ENCODE measurements at regions not wholly inside any gene's neighbourhood (a gene's known extent, or its start where the extent isn't known, plus 50 kb on each side); places are given as distances from the start of the nearest gene placed in this dataset.

DNA sequence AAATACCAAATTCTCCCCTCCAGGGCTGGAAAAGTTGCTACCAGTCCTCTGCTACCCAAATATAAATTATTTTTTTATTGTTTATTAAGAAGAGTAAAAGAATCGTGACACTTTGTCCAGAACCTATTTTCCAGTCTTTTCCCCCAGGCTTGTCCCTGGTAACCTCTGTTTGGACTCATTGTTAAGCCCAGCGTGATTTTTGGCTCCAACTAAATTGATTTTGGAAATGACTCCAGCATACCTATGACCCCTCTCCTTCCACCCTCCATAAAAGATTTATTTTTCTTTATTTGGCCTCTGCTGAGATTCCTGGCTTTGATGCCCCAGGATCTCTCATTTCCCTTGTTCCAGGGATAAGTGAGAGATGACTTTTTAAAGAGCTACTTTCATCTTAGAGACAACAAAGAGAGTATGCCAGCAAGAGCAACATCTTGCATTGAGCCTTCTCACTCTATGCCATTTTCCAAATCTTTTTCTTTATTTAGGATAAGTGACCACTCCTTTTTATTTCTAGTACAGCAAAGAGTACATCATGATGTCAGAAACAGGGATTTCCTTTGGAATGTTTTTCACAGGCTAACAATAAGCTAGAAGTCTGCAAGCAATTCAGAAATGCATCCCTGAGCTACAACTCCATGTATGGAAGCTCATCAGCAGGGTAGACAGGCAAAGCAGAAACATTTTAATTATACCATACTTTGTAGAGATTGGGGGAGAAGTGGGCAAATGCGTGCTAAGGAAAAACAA is 75.8 kb downstream of the DAD1 start:
- no peak overlapping the region for H3K4me3 ChIP-seq (ENCODE audit: low read depth, low read length)
- TF ChIP-seq, protein P1, sequence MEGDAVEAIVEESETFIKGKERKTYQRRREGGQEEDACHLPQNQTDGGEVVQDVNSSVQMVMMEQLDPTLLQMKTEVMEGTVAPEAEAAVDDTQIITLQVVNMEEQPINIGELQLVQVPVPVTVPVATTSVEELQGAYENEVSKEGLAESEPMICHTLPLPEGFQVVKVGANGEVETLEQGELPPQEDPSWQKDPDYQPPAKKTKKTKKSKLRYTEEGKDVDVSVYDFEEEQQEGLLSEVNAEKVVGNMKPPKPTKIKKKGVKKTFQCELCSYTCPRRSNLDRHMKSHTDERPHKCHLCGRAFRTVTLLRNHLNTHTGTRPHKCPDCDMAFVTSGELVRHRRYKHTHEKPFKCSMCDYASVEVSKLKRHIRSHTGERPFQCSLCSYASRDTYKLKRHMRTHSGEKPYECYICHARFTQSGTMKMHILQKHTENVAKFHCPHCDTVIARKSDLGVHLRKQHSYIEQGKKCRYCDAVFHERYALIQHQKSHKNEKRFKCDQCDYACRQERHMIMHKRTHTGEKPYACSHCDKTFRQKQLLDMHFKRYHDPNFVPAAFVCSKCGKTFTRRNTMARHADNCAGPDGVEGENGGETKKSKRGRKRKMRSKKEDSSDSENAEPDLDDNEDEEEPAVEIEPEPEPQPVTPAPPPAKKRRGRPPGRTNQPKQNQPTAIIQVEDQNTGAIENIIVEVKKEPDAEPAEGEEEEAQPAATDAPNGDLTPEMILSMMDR (IDR thresholded peaks at IDR 0.05; ENCODE audit: low read depth, low read length, missing control alignments) = no peak
- no peak for DNase-seq (ENCODE audit: low read depth)

DNA sequence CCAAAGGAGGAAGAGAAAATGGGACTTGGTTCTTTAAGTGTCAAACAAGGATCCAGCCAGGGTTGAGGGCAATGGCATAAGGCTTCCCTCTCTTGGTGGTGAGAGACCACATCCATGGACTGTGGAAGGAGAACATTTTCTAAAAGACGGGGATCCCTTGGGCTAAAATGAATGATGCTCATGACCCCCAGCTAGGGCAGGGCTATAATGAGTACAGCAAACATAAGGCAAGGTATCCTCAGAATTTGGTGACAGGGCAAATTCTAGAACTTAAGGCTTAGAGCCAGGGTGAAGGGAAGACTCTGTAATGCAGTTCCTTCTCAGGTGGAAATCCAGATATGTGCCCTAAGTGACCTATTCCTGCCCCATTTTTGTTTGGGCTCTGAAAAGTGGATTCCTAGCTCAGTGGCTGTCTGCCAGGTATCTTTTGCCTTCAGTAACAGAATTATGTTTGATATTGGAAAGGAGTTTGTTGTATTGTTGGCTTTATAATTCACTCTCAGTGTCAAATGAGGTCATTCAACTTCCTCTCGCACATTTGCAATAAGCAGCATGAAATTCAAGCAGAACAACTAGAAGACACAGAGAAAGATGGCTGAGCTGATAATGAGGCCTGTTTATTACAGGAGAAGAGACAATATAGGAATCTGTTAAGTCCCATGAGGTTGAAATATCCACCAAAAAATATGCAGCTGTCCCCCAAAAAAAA is 76.8 kb downstream of the DAD1 start:
- DNase-seq (ENCODE audit: low read depth) = no peak
- H3K4me3 ChIP-seq (ENCODE audit: low read depth, low read length) = no peak overlapping the region
- TF ChIP-seq, protein P1 (IDR thresholded peaks at IDR 0.05; ENCODE audit: low read depth, low read length, missing control alignments) = no peak

DNA sequence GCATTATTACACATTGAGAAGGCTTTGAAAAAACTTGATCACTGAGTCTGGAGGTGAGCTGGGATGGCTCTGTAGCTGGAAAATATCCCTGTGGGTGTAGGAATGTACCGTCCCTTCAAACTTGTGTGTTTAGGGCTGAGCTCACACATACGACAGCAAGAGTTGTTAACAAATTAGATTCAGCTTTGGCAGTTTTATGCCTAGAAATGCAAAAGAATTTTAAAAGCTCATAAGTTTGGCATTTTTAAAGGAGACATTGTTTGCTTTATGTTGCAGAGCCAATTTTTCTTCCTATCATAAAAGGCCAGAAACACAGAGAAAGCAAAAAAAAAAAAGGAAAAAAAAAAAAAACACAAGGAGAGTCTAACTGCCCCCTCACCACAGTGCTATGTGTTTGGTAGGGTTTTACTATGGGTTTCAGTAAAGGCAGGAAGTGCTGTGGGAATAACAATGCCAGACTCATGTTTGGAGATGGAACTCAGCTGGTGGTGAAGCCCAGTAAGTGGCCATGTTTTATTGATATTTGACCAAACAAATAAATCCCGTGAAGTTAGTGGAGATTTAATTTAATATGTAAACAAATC is 78.4 kb downstream of the DAD1 start:
- DNase-seq (ENCODE audit: low read depth) = no peak
- H3K4me3 ChIP-seq (ENCODE audit: low read depth, low read length) = peak overlapping the region; percentile 6; the same call in 1 of the 2 replicates
- TF ChIP-seq, protein P1 (IDR thresholded peaks at IDR 0.05; ENCODE audit: low read depth, low read length, missing control alignments) = no peak

DNA sequence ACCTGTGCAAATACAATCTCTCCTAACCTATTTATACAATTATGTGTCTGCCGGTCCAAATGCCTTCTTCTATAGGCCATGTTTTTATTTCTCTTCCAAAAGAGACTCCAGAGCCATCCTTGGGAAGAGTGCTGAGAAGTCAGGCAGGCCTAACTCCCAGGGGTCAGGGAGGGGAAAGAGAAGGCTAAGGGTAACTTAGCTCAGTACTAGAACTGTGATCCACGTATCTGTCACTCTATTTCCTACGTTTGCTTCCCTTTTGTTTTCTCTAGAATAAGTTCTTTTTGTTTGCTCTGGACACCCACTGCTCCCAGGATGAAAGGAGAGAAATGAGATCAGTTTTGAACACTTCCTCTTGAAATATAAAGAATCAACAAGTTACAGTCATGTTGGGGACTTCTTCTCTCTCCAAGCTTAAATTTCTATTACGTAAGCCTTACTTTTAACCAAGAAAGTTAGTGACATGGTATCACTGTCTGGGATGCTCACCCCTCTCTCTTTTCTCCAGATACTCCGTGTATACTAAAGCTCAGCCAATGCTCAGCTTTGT is 79.2 kb downstream of the DAD1 start:
- peak overlapping the region; percentile 6; the same call in 1 of the 2 replicates for H3K4me3 ChIP-seq (ENCODE audit: low read depth, low read length)
- DNase-seq (ENCODE audit: low read depth) = no peak
- TF ChIP-seq, protein P1 (IDR thresholded peaks at IDR 0.05; ENCODE audit: low read depth, low read length, missing control alignments) = no peak

DNA sequence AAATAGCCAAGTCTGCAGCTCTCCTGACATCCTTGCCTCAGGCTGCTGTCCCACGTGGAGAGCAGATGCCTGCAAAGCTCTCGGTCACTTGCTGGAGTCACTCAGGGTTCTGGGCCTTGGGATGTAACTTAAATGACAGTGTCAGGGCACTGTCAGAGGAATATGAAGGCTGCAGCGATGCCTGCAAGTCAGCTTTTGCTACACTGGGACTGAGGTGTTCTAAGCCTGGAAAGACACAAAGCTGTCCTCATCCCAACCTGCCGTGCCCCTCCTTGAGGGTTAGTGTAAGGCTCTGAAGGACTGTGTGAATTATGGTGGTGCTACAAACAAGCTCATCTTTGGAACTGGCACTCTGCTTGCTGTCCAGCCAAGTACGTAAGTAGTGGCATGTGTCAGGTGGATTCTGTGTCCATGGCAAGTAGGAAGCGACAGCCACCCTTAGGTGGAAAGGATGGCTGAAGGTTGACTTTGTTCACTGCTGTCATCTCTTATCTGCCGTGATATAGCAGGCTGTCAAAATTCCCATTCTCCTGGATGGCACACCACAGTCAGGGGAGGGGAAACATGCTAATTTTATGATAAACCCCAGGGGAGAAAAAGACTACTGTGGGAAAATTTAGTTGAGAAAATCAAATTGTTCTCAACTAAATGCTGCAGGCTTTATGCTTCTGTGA is 79.9 kb downstream of the DAD1 start:
- DNase-seq (ENCODE audit: low read depth) = no peak
- TF ChIP-seq, protein P1 (IDR thresholded peaks at IDR 0.05; ENCODE audit: low read depth, low read length, missing control alignments) = no peak
- H3K4me3 ChIP-seq (ENCODE audit: low read depth, low read length) = peak overlapping the region; percentile 6

DNA sequence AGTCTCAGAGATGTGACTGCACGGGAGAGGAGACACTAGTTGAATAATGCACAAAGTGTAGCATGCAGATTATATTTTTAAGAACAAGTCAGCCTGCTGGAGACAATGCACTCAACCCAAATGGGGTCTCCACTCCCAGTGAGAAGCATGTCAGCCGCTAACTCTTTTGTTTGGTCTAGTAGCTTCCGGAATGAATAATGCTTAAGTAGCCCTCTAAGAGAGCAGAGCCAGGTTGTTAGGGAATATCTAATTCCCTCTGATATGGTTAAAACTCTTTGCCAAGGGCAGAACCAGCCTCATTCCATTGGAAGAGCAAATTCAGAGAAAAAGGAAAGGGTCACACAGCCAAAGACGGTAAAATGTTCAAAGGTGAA is 80.4 kb downstream of the DAD1 start:
- TF ChIP-seq, protein P1 (IDR thresholded peaks at IDR 0.05; ENCODE audit: low read depth, low read length, missing control alignments) = no peak
- no peak for DNase-seq (ENCODE audit: low read depth)
- peak overlapping the region; percentile 6 for H3K4me3 ChIP-seq (ENCODE audit: low read depth, low read length)

Data from GM12864 (cell line).